BJ (cell line): ENCODE measurements at regions not wholly inside any gene's neighbourhood (a gene's known extent, or its start where the extent isn't known, plus 50 kb on each side); places are given as distances from the start of the nearest gene placed in this dataset.

Source experiments
- CTCF ChIA-PET: fragments of 350-600 bp; formaldehyde crosslinking; extraction: SDS; loops from one replicate; lab custom pipeline; 2021; ENCODE audit warnings: antibody characterized with exemption, inconsistent platforms; lab: Yijun Ruan, JAX
- POLR2A ChIA-PET: fragments of 300-600 bp; sonication (Branson Sonifier 250); formaldehyde crosslinking; extraction: SDS; loops from one replicate; lab custom pipeline; 2021; ENCODE audit warnings: antibody characterized with exemption; lab: Charles Lee
- DNase-seq: peaks from one replicate; pipeline ENCODE4 v3.0.0-alpha.2; 2011; ENCODE audit warnings: low read depth
- H3K27me3 ChIP-seq: 2 replicates; pipeline ENCODE4 v1.6.0; 2011; ENCODE audit warnings: low read length; ENCODE audit not compliant: control insufficient read depth, insufficient read depth
- H3K36me3 ChIP-seq: 2 replicates; pipeline ENCODE4 v1.5.1; 2011; ENCODE audit warnings: low read length; ENCODE audit not compliant: control insufficient read depth, insufficient read depth
- H3K4me3 ChIP-seq: 2 replicates; pipeline ENCODE4 v1.5.1; 2011; ENCODE audit warnings: low read depth, mild to moderate bottlenecking, control low read depth, low read length
- TF ChIP-seq, protein P1 (sequence below): IDR thresholded peaks from 2 replicates; pipeline ENCODE4 v1.5.1; 2011; ENCODE audit warnings: low read depth, mild to moderate bottlenecking, control low read depth, inconsistent platforms, low read length, moderate library complexity; ENCODE audit not compliant: insufficient read depth

DNA sequence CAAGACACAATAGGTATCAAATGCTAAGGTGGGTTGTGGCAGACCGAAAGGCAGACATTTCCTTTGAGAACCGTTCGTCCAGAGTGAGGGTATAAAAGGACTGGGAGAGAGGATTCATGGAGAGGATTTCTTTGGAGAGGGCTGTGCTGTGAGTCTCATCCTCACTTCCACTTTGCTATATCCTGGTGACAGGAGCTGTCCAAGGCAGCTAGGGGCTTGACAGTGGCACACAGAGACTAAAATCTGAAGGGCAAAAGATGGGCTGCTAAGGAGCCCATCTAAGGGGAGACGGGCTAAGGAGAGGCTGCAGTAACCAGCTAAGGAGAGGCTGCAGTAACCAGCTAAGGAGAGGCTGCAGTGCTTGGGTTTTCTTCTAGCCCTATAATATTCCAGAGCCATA lies 214.0 kb upstream of the ADRA1B start:
- TF ChIP-seq, protein P1, sequence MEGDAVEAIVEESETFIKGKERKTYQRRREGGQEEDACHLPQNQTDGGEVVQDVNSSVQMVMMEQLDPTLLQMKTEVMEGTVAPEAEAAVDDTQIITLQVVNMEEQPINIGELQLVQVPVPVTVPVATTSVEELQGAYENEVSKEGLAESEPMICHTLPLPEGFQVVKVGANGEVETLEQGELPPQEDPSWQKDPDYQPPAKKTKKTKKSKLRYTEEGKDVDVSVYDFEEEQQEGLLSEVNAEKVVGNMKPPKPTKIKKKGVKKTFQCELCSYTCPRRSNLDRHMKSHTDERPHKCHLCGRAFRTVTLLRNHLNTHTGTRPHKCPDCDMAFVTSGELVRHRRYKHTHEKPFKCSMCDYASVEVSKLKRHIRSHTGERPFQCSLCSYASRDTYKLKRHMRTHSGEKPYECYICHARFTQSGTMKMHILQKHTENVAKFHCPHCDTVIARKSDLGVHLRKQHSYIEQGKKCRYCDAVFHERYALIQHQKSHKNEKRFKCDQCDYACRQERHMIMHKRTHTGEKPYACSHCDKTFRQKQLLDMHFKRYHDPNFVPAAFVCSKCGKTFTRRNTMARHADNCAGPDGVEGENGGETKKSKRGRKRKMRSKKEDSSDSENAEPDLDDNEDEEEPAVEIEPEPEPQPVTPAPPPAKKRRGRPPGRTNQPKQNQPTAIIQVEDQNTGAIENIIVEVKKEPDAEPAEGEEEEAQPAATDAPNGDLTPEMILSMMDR = no peak
- Histone ChIP-seq H3K4me3 (no peak overlapping the region), H3K27me3 (no peaks in the 10 kb centered on the region), H3K36me3 (no peaks in the 10 kb centered on the region)
- ChIA-PET CTCF (no interaction called here), POLR2A (no interaction called here)
- no peak for DNase-seq

DNA sequence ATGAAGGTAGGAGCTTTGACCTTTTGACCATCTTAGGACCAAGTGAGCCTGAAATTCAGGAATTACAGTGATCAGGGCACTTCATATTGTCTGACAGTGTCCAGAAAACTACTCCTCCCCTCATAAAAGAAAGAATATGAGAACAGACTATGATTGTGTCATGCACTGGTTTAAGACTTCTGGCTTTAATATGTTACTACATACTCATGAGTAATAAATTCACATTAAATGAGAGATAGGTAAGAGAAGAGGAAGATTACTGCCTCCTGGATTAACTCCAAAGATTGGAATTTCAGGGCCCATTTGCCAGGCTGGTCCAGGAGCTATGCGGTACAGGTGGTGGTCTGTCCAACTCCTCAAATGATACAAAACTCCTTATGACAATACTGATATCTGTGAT lies 213.5 kb upstream of the ADRA1B start:
- TF ChIP-seq, protein P1 = no peak
- H3K4me3 ChIP-seq = no peak overlapping the region
- CTCF ChIA-PET = no interaction called here
- H3K27me3 ChIP-seq = no peaks in the 10 kb centered on the region
- H3K36me3 ChIP-seq = no peaks in the 10 kb centered on the region
- POLR2A ChIA-PET = no interaction called here
- no peak for DNase-seq

DNA sequence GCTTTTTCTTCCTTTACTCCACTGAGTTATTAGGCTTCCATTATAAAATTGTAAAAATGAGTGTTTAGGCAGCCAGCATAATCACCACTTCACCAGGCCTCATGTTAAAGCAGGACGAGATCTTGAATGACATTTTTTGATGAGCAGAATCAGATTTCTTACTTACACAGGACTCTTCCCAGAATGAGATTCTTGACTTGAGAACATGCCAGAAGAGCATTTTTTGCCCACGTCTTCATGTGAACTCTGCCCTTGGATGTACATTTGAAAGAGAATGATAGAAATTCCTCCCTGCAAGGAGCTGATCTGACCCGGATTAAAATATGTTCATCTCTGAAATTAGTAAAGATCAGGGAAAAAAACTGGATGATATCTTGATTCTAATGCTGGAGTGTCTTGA lies 212.1 kb upstream of the ADRA1B start:
- CTCF ChIA-PET = interaction anchor here (0.6 kb wide), 1 partner anchor 23 kb away, joined by 3 read pairs; no protein-coding TSS in a partner anchor
- no peaks in the 10 kb centered on the region for H3K36me3 ChIP-seq
- no peak for DNase-seq
- TF ChIP-seq, protein P1 = no peak
- H3K4me3 ChIP-seq = no peak overlapping the region
- POLR2A ChIA-PET = no interaction called here
- no peaks in the 10 kb centered on the region for H3K27me3 ChIP-seq

DNA sequence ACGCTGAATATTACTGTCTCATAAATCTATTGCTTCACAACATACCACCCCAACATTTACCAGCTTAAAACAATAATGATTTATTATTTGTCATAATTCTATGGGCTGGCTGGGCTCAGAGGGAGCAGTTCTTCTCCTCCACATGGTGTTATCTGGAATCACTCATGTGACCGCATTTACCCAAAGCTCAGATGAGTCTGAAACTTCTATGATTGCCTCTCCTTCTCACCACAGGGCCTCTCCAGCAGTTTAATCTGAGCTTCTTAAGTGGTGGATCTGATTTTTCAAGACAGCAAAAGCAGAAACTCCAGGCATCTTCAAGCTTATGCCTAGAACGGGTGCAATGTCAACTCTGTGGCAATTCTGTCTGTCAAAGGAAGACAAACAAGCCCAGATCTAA lies 210.3 kb upstream of the ADRA1B start:
- ChIA-PET POLR2A (no interaction called here), CTCF (interaction anchor here (0.6 to 1.3 kb wide), 3 partner anchors 10 to 13 kb away, joined by 3 to 6 read pairs (median 3); no protein-coding TSS in a partner anchor)
- no peak for DNase-seq
- H3K27me3 ChIP-seq = 0 out of 2 replicates have a peak, but pooled peaks cover 1% of the 10 kb centered on the region
- TF ChIP-seq, protein P1 = no peak
- no peaks in the 10 kb centered on the region for H3K36me3 ChIP-seq
- H3K4me3 ChIP-seq = no peak overlapping the region

DNA sequence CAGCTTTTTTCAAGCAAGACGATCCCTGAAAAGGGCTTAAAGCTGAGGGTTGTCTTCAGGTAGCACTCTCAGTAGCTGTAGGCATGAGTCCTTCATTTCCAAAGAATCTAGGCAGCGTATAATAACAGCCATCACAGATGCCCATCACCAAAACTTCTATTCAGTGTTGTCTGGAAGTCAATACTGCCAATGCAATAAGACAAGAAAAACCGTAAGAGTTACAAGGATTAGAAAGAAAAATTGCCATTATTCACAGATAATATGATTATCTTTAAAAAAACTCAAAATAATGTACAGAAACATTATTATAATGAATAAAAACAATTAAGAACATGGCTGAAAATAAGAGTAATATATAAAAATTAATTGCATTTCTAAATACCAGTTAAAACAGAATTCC lies 208.2 kb upstream of the ADRA1B start:
- peaks cover 2% of the 10 kb centered on the region for H3K27me3 ChIP-seq
- POLR2A ChIA-PET = no interaction called here
- no peaks in the 10 kb centered on the region for H3K36me3 ChIP-seq
- DNase-seq = no peak
- H3K4me3 ChIP-seq = no peak overlapping the region
- TF ChIP-seq, protein P1 = no peak
- CTCF ChIA-PET = no interaction called here
